ENCODE measurements at regions not wholly inside any gene's neighbourhood (a gene's known extent, or its start where the extent isn't known, plus 50 kb on each side); places are given as distances from the start of the nearest gene placed in this dataset.

- no peak for TF ChIP-seq FOXP2 (optimal IDR thresholded peaks at IDR 0.05; ENCODE audit: control extremely low read depth, extremely low read length, insufficient read depth)
- no peak for TF ChIP-seq POLR2AphosphoS5 (IDR thresholded peaks at IDR 0.05; ENCODE audit: borderline replicate concordance, low read depth, low read length)
Measured at GRCh38 chr11:19426011-19426755, 185.4 kb upstream of the E2F8 start.
